HuH-7 (cell line): ENCODE measurements at regions not wholly inside any gene's neighbourhood (a gene's known extent, or its start where the extent isn't known, plus 50 kb on each side); places are given as distances from the start of the nearest gene placed in this dataset.
"Not testable (repeated sequence)": the region's sequence is repeated elsewhere in the genome, so short reads cannot be mapped to it uniquely, and the experiment has no call there.

Experiments
- DNase-seq: peaks from one replicate; pipeline ENCODE4 v3.0.0; 2011; ENCODE audit warnings: low spot score

- no peak for DNase-seq
Observed at GRCh38 chr15:79156704-79157375, 66.3 kb upstream of the RASGRF1 start.

GRCh38 chr15:79154483-79155135, 64.0 kb upstream of the RASGRF1 start:
- no peak for DNase-seq

GRCh38 chr15:79144290-79144689, 53.7 kb upstream of the RASGRF1 start:
- not testable (repeated sequence) for DNase-seq

GRCh38 chr15:79140846-79141570, 50.4 kb upstream of the RASGRF1 start:
- DNase-seq: no peak
